MCF 10A (cell line): ENCODE measurements at regions not wholly inside any gene's neighbourhood (a gene's known extent, or its start where the extent isn't known, plus 50 kb on each side); places are given as distances from the start of the nearest gene placed in this dataset.

ENCODE experiments used
- BruUV-seq: library from RNA; stranded (reverse); fragments of 400-500 nt; replicated peaks from 2 replicates; lab custom pipeline; 2021; lab: Mats Ljungman, UMichigan
- CTCF ChIA-PET: fragments of 300-600 bp; sonication (Branson Sonifier 250); formaldehyde crosslinking; extraction: SDS; loops from one replicate; lab custom pipeline; 2021; ENCODE audit warnings: antibody characterized with exemption, inconsistent platforms; lab: Yijun Ruan, JAX
- POLR2A ChIA-PET: fragments of 300-600, 350-650 bp; sonication (Branson Sonifier 250); formaldehyde crosslinking; extraction: SDS; loops from one replicate; lab custom pipeline; 2020; ENCODE audit warnings: antibody characterized with exemption, inconsistent platforms; lab: Yijun Ruan, JAX
- DNase-seq: peaks from one replicate; pipeline ENCODE4 v3.0.0-alpha.2; 2018; ENCODE audit not compliant: unreplicated experiment
- H3K27ac Mint-ChIP-seq: one replicate; pipeline ENCODE4 v1.8.0; 2022; ENCODE audit warnings: mild to moderate bottlenecking, low read depth, mixed read lengths; ENCODE audit not compliant: unreplicated experiment
- H3K27me3 Mint-ChIP-seq: one replicate; pipeline ENCODE4 v1.8.0; 2022; ENCODE audit warnings: mixed read lengths; ENCODE audit not compliant: insufficient read depth, unreplicated experiment
- H3K36me3 Mint-ChIP-seq: one replicate; pipeline ENCODE4 v1.8.0; 2022; ENCODE audit warnings: mild to moderate bottlenecking, moderate library complexity, mixed read lengths; ENCODE audit not compliant: insufficient read depth, unreplicated experiment
- H3K4me1 Mint-ChIP-seq: one replicate; pipeline ENCODE4 v1.8.0; 2022; ENCODE audit warnings: mixed read lengths; ENCODE audit not compliant: insufficient read depth, unreplicated experiment
- H3K4me3 Mint-ChIP-seq: one replicate; pipeline ENCODE4 v1.8.0; 2022; ENCODE audit warnings: mild to moderate bottlenecking, moderate library complexity, mixed read lengths; ENCODE audit not compliant: unreplicated experiment
- H3K9me3 Mint-ChIP-seq: one replicate; pipeline ENCODE4 v1.8.0; 2022; ENCODE audit warnings: mixed read lengths; ENCODE audit not compliant: unreplicated experiment
- CTCF ChIP-seq: fragments of 200-600 bp; IDR thresholded peaks from one replicate; pipeline ENCODE4 v1.8.0; 2022; ENCODE audit warnings: antibody characterized with exemption, mild to moderate bottlenecking; ENCODE audit not compliant: unreplicated experiment
- intact Hi-C: fragments of 100-400 bp; cut with micrococcal nuclease; formaldehyde crosslinking; loops from 2 replicates; pipeline ENCODE4 v1.14.1; 2022

- no TSS peak for BruUV-seq
- Mint-ChIP-seq H3K27ac (no peak overlapping the region), H3K27me3 (no peaks in the 10 kb centered on the region), H3K4me1 (no peaks in the 10 kb centered on the region), H3K36me3 (peaks cover 14% of the 10 kb centered on the region), H3K4me3 (no peak overlapping the region), H3K9me3 (no peaks in the 10 kb centered on the region)
- ChIA-PET POLR2A (interaction anchor here (0.7 kb wide), 1 partner anchor 740 kb away, joined by 4 read pairs; no protein-coding TSS in a partner anchor), CTCF (no interaction called here)
- no peak for TF ChIP-seq CTCF
- intact Hi-C loops = no loop called here
- DNase-seq = no peak
Observed at GRCh38 chr21:36255663-36256062, 64.3 kb upstream of the MORC3 start.

GRCh38 chr21:36257657-36258056 is 62.3 kb upstream of the MORC3 start:
- no peaks in the 10 kb centered on the region for H3K9me3 Mint-ChIP-seq
- no TSS peak for BruUV-seq
- ChIA-PET CTCF (no interaction called here), POLR2A (interaction anchor here (0.6 kb wide), 1 partner anchor 1107 kb away, joined by 3 read pairs; no protein-coding TSS in a partner anchor)
- H3K4me1 Mint-ChIP-seq = no peaks in the 10 kb centered on the region
- H3K36me3 Mint-ChIP-seq = peaks cover 12% of the 10 kb centered on the region
- H3K27ac Mint-ChIP-seq = no peak overlapping the region
- TF ChIP-seq CTCF = no peak
- no peak overlapping the region for H3K4me3 Mint-ChIP-seq
- no peak for DNase-seq
- H3K27me3 Mint-ChIP-seq = no peaks in the 10 kb centered on the region
- intact Hi-C loops = no loop called here

- BruUV-seq = no TSS peak
- TF ChIP-seq CTCF = peak; percentile 54
- Mint-ChIP-seq H3K4me3 (peak overlapping the region; percentile 75), H3K27me3 (no peaks in the 10 kb centered on the region), H3K4me1 (no peaks in the 10 kb centered on the region), H3K36me3 (no peaks in the 10 kb centered on the region), H3K9me3 (no peaks in the 10 kb centered on the region), H3K27ac (peak overlapping the region; percentile 82)
- CTCF ChIA-PET = interaction anchor here (0.6 to 2.2 kb wide), 20 partner anchors 7 to 461 kb away, joined by 3 to 9 read pairs (median 3); partner anchors contain the start of gene MORC3
- intact Hi-C loops = loop anchor here (5.0 kb wide), 1 partner anchor 72 kb away; no protein-coding TSS in a partner anchor
- peak; percentile 72 for DNase-seq
- POLR2A ChIA-PET = interaction anchor here (0.7 to 1.5 kb wide), 7 partner anchors 51 to 76 kb away, joined by 3 to 6 read pairs (median 4); partner anchors contain the start of gene MORC3
Observed at GRCh38 chr21:36260030-36260787, 59.8 kb upstream of the MORC3 start.

- H3K27ac Mint-ChIP-seq = peak overlapping the region; percentile 82
- intact Hi-C loops = loop anchor here (5.0 kb wide), 1 partner anchor 71 kb away; no protein-coding TSS in a partner anchor
Observed at GRCh38 chr21:36260802-36261201, 59.2 kb upstream of the MORC3 start.

More at GRCh38 chr21:36260802-36261201, 59.2 kb upstream of the MORC3 start:
- no peaks in the 10 kb centered on the region for H3K27me3 Mint-ChIP-seq
- H3K9me3 Mint-ChIP-seq = no peaks in the 10 kb centered on the region
- no peak for DNase-seq
- H3K4me1 Mint-ChIP-seq = no peaks in the 10 kb centered on the region
- H3K36me3 Mint-ChIP-seq = no peaks in the 10 kb centered on the region
- POLR2A ChIA-PET = interaction anchor here (0.7 to 1.5 kb wide), 5 partner anchors 57 to 98 kb away, joined by 3 to 6 read pairs (median 3); partner anchors contain the start of gene MORC3
- CTCF ChIA-PET = interaction anchor here (0.6 to 2.2 kb wide), 7 partner anchors 16 to 107 kb away, joined by 3 to 6 read pairs (median 3); no protein-coding TSS in a partner anchor
- H3K4me3 Mint-ChIP-seq = peak overlapping the region; percentile 75
- TF ChIP-seq CTCF = no peak
- BruUV-seq = no TSS peak
